OCI-LY1 (cell line): ENCODE measurements at regions not wholly inside any gene's neighbourhood (a gene's known extent, or its start where the extent isn't known, plus 50 kb on each side); places are given as distances from the start of the nearest gene placed in this dataset.

Experiments used
- EZH2 ChIP-seq: fragments of 200-600 bp; sonication (generic), shearing (Covaris generic); IDR thresholded peaks from 2 replicates; pipeline ENCODE4 v1.8.0; 2017; ENCODE audit warnings: borderline replicate concordance, mixed run types, mild to moderate bottlenecking, antibody characterized with exemption, low read length, moderate library complexity, mixed read lengths
- TF ChIP-seq, protein P1 (sequence below): fragments of 200-600 bp; sonication (generic), shearing (Covaris generic); IDR thresholded peaks from 2 replicates; pipeline ENCODE4 v1.5.1; 2017; ENCODE audit warnings: mild to moderate bottlenecking, antibody characterized with exemption, low read length, moderate library complexity, mixed read lengths

GRCh38 chr12:46888568-46888967 is 62.8 kb upstream of the SLC38A4 start:
- TF ChIP-seq, protein P1, sequence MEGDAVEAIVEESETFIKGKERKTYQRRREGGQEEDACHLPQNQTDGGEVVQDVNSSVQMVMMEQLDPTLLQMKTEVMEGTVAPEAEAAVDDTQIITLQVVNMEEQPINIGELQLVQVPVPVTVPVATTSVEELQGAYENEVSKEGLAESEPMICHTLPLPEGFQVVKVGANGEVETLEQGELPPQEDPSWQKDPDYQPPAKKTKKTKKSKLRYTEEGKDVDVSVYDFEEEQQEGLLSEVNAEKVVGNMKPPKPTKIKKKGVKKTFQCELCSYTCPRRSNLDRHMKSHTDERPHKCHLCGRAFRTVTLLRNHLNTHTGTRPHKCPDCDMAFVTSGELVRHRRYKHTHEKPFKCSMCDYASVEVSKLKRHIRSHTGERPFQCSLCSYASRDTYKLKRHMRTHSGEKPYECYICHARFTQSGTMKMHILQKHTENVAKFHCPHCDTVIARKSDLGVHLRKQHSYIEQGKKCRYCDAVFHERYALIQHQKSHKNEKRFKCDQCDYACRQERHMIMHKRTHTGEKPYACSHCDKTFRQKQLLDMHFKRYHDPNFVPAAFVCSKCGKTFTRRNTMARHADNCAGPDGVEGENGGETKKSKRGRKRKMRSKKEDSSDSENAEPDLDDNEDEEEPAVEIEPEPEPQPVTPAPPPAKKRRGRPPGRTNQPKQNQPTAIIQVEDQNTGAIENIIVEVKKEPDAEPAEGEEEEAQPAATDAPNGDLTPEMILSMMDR: no peak
- TF ChIP-seq EZH2: no peak
